GM19099 (cell line): ENCODE measurements at regions not wholly inside any gene's neighbourhood (a gene's known extent, or its start where the extent isn't known, plus 50 kb on each side); places are given as distances from the start of the nearest gene placed in this dataset.

Experiments
- POLR2A ChIP-seq: IDR thresholded peaks from 3 replicates; pipeline ENCODE4 v1.6.1; 2011; ENCODE audit warnings: low read depth; ENCODE audit not compliant: insufficient read length; ENCODE audit errors: extremely low read depth

DNA sequence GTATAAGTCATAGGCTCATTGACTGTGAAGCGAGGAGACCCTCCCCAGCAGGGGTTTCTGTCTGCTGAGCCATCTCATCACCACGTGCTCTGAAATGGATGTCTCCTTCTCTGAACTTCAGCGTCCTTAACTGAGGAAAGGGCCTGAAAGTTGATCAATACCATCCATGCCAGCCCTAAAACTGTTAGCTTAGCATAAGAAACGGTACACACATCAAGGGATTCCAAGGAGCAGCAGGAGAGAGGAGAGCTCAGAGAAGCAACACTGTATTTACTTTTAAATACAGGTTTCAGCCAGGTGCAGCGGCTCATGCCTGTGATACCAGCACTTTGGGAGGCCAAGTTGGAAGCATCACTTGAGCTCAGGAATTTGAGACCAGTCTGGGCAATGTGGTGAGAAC is 248.9 kb upstream of the TNRC6C start:
- TF ChIP-seq POLR2A, result no peak

GRCh38 chr17:77712578-77712977 is 245.9 kb upstream of the TNRC6C start:
- no peak for TF ChIP-seq POLR2A

DNA sequence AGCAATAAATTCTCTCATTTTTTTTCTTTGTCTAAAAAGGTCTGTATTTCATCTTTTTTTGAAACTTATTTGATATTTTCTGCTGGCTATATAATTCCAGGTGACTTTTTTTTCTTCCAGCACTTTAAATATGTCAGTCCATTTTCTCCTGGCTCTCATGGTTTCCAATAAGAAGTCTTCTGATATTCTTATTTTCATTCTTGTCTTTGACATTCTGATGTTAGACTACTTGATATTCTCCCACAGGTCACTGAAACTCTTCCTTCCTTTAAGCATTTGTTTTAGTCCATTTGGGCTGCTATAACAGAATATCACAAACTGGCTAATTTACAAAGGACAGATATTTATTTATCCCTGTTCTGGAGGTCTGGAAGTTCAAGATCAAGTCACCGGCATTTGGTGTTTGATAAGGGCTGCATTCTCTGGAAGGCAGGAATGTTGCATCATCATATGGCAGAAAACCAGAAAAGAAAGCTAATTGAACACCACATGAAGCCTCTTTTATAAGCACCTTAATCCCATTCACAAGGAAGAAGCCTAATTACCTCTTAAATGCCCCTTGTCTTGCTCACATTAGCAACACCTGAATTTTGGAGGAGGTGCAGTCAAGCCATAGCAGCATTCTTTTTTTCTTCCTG is 242.1 kb upstream of the TNRC6C start:
- TF ChIP-seq POLR2A, result no peak

- no peak for TF ChIP-seq POLR2A
Observed at GRCh38 chr17:77717941-77718668, 240.4 kb upstream of the TNRC6C start.

- no peak for TF ChIP-seq POLR2A
Observed at GRCh38 chr17:77718669-77718961, 239.9 kb upstream of the TNRC6C start.

DNA sequence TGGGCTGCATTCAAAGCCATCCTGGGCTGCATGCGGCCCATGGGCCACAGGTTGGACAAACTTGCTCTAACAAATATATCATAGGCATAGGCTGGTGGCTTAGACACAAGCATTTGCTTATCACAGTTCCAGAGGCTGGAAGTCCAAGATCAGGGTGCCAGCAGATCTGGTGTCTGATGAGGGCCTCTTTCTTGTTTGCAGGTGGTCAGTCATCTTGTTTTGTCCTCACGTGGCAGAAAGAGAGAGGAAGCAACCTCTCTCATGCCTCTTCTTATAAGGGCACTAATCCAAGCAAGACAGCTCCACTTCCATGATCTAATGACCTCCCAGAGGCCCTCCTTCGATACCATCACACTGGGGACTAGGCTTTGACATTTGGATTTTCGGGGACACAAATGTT is 238.7 kb upstream of the TNRC6C start:
- no peak for TF ChIP-seq POLR2A

DNA sequence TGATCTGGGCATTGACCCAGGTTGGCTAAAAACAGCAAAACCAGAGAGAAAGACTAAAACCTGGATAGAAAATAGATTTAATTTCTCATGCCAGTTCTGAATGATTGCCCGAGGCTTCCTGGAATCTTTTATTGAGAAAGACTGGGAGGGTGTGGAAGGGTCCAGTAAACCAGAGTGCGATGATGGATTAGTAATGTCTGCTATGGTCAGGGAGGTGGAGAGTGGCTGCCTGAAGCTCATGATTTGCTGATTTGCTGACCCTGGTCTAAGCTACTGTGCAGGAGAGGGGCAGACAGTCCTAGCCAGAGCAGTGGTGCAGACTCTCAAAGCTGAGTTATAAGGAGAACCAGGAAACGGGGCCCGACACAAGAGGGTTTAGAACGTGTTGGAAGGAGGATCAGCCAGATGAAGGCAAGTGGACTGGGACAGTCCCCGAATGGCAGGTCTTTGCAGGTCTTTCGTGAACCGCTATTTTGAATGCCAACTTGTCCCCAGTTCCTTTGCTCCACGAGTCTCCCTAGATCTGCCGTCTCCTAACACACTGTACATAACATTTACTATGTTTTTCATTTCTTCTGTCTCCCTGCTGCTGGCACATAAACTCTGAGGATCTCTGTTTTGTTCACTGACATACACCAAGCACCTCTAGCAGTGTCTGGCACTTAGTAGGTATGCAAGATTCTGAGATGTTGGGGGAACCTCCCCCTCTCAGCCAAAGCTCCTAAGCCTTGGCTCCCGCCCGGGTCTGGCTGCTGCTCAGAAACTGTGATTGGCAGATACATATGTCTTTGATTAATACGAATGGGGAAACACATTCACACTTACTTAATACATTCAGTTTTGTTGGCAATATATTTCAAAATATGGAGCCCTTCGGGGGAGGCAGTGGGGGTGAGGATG is 237.3 kb upstream of the TNRC6C start:
- no peak for TF ChIP-seq POLR2A

GRCh38 chr17:77721846-77722160 is 236.7 kb upstream of the TNRC6C start:
- no peak for TF ChIP-seq POLR2A

- TF ChIP-seq POLR2A, result no peak
Observed at GRCh38 chr17:77722366-77722765, 236.1 kb upstream of the TNRC6C start.

- no peak for TF ChIP-seq POLR2A
Observed at GRCh38 chr17:77723071-77723908, 235.2 kb upstream of the TNRC6C start.

DNA sequence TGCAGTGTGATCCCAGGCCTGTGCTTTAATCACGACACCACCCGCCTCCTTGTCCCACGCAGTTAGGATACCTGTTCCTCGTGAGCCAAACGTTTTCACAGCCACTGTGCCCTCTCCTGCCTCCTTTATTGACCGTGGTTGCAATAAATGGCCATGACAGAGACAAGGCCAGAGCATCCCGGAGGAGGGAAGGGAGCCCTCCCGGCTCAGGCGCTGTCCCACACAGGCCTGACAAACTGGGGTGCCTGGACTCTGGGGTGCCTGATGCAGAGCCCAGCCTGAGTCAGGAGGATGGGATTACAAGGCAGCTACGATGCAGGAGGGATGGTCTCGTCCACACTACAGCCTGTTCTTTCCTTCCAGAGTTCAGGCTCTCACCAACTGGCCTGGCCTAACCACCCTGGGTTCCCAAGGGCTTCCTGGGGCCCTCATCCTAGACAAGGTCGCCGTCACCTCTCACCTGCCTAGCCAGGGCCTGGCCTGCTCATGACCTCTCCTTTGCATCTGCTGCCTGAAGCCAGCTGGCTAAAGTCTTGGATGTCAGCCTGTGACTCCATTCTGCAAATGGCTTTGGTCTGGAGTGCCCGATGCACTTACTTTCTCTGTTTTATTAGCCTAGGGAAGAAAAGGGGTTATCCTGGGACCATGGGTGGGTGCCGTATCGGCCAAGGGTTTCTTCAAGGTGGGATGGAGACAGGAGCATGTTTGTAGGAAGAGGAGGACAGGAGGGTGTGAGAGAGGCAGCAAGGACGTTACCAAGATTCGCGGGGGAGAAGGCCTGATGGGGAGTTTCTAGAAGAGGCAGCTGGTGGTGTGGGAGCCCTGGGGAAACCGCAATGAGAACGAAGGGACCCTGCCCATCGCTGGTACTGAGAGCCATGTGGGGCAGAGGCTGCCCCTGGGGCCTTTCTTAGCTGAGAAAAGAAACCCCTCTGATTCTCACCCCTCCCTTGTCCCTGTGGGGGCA is 234.3 kb upstream of the TNRC6C start:
- TF ChIP-seq POLR2A, result no peak

- TF ChIP-seq POLR2A, result no peak
Observed at GRCh38 chr17:77724876-77725615, 233.5 kb upstream of the TNRC6C start.

DNA sequence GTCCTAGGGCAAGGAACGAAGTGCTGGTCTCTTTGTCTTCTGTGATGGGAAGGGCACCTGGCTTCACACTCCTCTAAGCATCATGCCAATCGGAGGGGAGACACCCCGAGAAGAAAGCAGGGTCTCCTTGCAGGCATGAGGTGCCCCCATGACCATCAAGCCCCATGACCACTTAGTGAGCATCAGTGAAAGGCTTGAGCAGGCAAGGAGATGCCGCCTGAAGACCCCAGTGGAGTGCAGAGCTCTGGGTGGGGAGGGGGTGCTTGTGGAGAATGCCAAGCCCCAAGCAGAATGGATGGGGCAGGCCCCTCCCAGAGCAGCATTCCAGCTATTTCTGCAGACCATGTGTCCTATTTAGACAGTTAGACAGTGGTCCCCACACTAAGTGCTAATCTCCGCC is 232.7 kb upstream of the TNRC6C start:
- TF ChIP-seq POLR2A, result no peak
